K562 (cell line): ENCODE measurements at regions not wholly inside any gene's neighbourhood (a gene's known extent, or its start where the extent isn't known, plus 50 kb on each side); places are given as distances from the start of the nearest gene placed in this dataset.
A peak's percentile ranks its signal among the peaks of the same experiment; 100 is the strongest.
"Not testable (repeated sequence)": the region's sequence is repeated elsewhere in the genome, so short reads cannot be mapped to it uniquely, and the experiment has no call there.

Experiments used
- ATAC-seq: fragments of 200-7000 bp; cut with Tn5 transposase; 3 replicates; pipeline ENCODE4 v1.9.1; 2020; ENCODE audit warnings: moderate library complexity
- BruUV-seq: library from RNA; stranded (reverse); fragments of 400-500 nt; replicated peaks from 2 replicates; lab custom pipeline; 2021; lab: Mats Ljungman, UMichigan
- CTCF ChIA-PET: fragments of 300-600 bp; formaldehyde crosslinking; extraction: SDS; loops from one replicate; lab custom pipeline; 2021; ENCODE audit warnings: low intra/inter-chr PET ratio; lab: Yijun Ruan, JAX
- POLR2A ChIA-PET: fragments of 300-600, 350-650 bp; sonication (Branson Sonifier 250); formaldehyde crosslinking; extraction: SDS; loops from one replicate; lab custom pipeline; 2021; ENCODE audit warnings: antibody characterized with exemption, inconsistent platforms; lab: Yijun Ruan, JAX
- DNase-seq, 4 experiments: peaks; one replicate each; pipeline versions ENCODE4 v3.0.0 to v3.0.0-alpha.2; 2011 to 2018; ENCODE audit warnings: low spot score in 3 of 4, mixed read lengths in 3 of 4; ENCODE audit errors: extremely low read depth in 1 of 4
- FAIRE-seq: peaks from 2 replicates; lab custom pipeline; 2011; peaks lifted over from hg19 to GRCh38; lab: Jason Lieb, UNC
- H2AFZ ChIP-seq: 2 replicates; pipeline ENCODE4 v1.6.0; 2011; ENCODE audit warnings: low read depth, low read length, control low read depth, inconsistent platforms
- H3K27ac ChIP-seq: fragments of 200-600 bp; 3 replicates; pipeline ENCODE4 v1.8.0; 2011; ENCODE audit warnings: low read depth, mild to moderate bottlenecking, control low read depth, inconsistent platforms, low read length, moderate library complexity, mixed read lengths; ENCODE audit errors: extremely low read depth
- H3K27me3 ChIP-seq, 2 experiments: fragments of 300-600 bp in 1 of 2; 2 replicates in 1 of 2; 3 replicates in 1 of 2; pipeline versions ENCODE4 v1.6.0 to v1.8.0; 2011; ENCODE audit warnings: inconsistent platforms in 2 of 2, low read length in 2 of 2, mild to moderate bottlenecking in 1 of 2, mixed read lengths in 1 of 2, moderate library complexity in 1 of 2; ENCODE audit not compliant: control insufficient read depth in 2 of 2, insufficient read depth in 2 of 2
- H3K36me3 ChIP-seq: fragments of 300-600 bp; 3 replicates; pipeline ENCODE4 v1.8.0; 2011; ENCODE audit warnings: mild to moderate bottlenecking, low read length, inconsistent platforms; ENCODE audit not compliant: control insufficient read depth, insufficient read depth
- H3K4me1 ChIP-seq, 2 experiments: fragments of 200-600 bp in 1 of 2; replicated peaks in 1 of 2; 2 replicates in 1 of 2; 3 replicates in 1 of 2; pipeline versions ENCODE4 v1.5.1 to v1.8.0; 2011; ENCODE audit warnings: inconsistent platforms in 2 of 2, low read length in 2 of 2, mild to moderate bottlenecking in 1 of 2, mixed read lengths in 1 of 2, moderate library complexity in 1 of 2; ENCODE audit not compliant: control insufficient read depth in 2 of 2, insufficient read depth in 2 of 2
- H3K4me2 ChIP-seq: 2 replicates; pipeline ENCODE4 v1.6.1; 2011; ENCODE audit warnings: low read length, control low read depth, inconsistent platforms, mixed read lengths; ENCODE audit not compliant: insufficient read depth
- H3K4me3 ChIP-seq: fragments of 200-600 bp; sonication (generic), shearing (Covaris generic); 2 replicates; pipeline ENCODE4 v1.5.1; 2016; ENCODE audit warnings: control low read depth, inconsistent platforms
- H3K79me2 ChIP-seq: fragments of 200-600 bp; 3 replicates; pipeline ENCODE4 v1.8.0; 2011; ENCODE audit warnings: low read length, inconsistent platforms; ENCODE audit not compliant: control insufficient read depth, insufficient read depth
- H3K9ac ChIP-seq, 2 experiments: 2 replicates each; pipeline versions ENCODE4 v1.6.0 to v1.6.1; 2011; ENCODE audit warnings: low read depth in 2 of 2, low read length in 2 of 2, control low read depth in 1 of 2, inconsistent platforms in 1 of 2, mild to moderate bottlenecking in 1 of 2, mixed read lengths in 1 of 2; ENCODE audit not compliant: insufficient read depth in 1 of 2
- H3K9me1 ChIP-seq: one replicate; pipeline ENCODE4 v1.6.0; 2011; ENCODE audit warnings: inconsistent platforms, mild to moderate bottlenecking, low read length, moderate library complexity; ENCODE audit not compliant: control insufficient read depth, insufficient read depth
- H3K9me3 ChIP-seq: replicated peaks from 2 replicates; pipeline ENCODE4 v1.5.1; 2011; ENCODE audit warnings: low read depth, low read length, inconsistent platforms; ENCODE audit not compliant: control insufficient read depth, insufficient read depth
- H4K20me1 ChIP-seq: replicated peaks from 2 replicates; pipeline ENCODE4 v1.6.1; 2011; ENCODE audit warnings: low read length, inconsistent platforms, mixed read lengths; ENCODE audit not compliant: control insufficient read depth, insufficient read depth
- KLF13 ChIP-seq: fragments of 450-650 bp; IDR thresholded peaks from 2 replicates; pipeline ENCODE4 v1.6.1; 2016; ENCODE audit warnings: missing genetic modification characterization, low read depth, mild to moderate bottlenecking, missing compliant biosample characterization, moderate library complexity, borderline replicate concordance
- MCM2 ChIP-seq: fragments of 450-650 bp; IDR thresholded peaks from 2 replicates; pipeline ENCODE4 v1.6.1; 2017; ENCODE audit warnings: low read depth, mild to moderate bottlenecking
- MEIS2 ChIP-seq: fragments of 450-650 bp; IDR thresholded peaks from 2 replicates; pipeline ENCODE4 v1.6.1; 2014; ENCODE audit warnings: mild to moderate bottlenecking; ENCODE audit not compliant: partially characterized antibody
- NFYB ChIP-seq: IDR thresholded peaks from 2 replicates; pipeline ENCODE4 v1.6.1; 2011; ENCODE audit warnings: mild to moderate bottlenecking, moderate library complexity; ENCODE audit not compliant: insufficient read length; ENCODE audit errors: extremely low read depth
- WGBS: fragments of 100-300 bp; shearing (Covaris generic); methylation state at CpG from one replicate; pipeline ENCODE4 v1.1.6; 2016; ENCODE audit warnings: low coverage, mixed read lengths; ENCODE audit not compliant: insufficient coverage; ENCODE audit errors: missing lambda C conversion rate; 5-methylcytosine and 5-hydroxymethylcytosine counted together
- in situ Hi-C: fragments of 300-500 bp; cut with MboI; formaldehyde crosslinking; loops from 4 replicates; pipeline ENCODE4 v1.15.0; 2018; ENCODE audit warnings: inconsistent platforms, mixed read lengths
- intact Hi-C: fragments of 100-400 bp; cut with micrococcal nuclease; formaldehyde crosslinking; loops from 2 replicates; pipeline ENCODE4 v1.14.2; 2022
- TF ChIP-seq, protein P1 (sequence below), 2 experiments: fragments of 150-350 bp in 1 of 2; IDR thresholded peaks; 2 replicates each; pipeline ENCODE4 v1.6.1; 2012 to 2016; ENCODE audit warnings: low read depth in 2 of 2, low read length in 2 of 2, mild to moderate bottlenecking in 1 of 2, moderate library complexity in 1 of 2

DNA sequence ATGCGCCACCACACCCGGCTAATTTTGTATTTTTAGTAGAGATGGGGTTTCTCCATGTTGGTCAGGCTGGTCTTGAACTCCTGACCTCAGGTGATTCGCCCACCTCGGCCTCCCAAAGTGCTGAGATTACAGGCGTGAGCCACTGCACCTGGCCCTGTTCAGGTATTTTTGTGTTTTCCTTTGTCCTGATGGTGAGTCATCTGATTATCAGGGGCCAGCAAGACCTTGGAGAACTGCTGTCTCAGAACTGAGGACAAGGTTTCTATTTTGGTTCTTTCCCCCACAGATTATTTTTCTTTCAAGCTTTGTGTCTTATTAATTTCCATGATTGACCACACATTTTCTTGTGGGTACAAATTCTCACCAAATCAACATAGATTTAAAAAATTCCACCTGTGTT lies 374.4 kb upstream of the SGO1 start:
- POLR2A ChIA-PET, H4K20me1 ChIP-seq, H3K27ac ChIP-seq, FAIRE-seq, DNase-seq, H3K36me3 ChIP-seq, H3K4me2 ChIP-seq, H3K27me3 ChIP-seq, H2AFZ ChIP-seq, BruUV-seq, H3K9me1 ChIP-seq, H3K79me2 ChIP-seq, in situ Hi-C loops, intact Hi-C loops, H3K4me3 ChIP-seq, H3K9me3 ChIP-seq, H3K9ac ChIP-seq, H3K4me1 ChIP-seq, CTCF ChIA-PET, ATAC-seq: not testable (repeated sequence)
- WGBS = 5% methylated on average over 5 of the region's 5 CpGs

DNA sequence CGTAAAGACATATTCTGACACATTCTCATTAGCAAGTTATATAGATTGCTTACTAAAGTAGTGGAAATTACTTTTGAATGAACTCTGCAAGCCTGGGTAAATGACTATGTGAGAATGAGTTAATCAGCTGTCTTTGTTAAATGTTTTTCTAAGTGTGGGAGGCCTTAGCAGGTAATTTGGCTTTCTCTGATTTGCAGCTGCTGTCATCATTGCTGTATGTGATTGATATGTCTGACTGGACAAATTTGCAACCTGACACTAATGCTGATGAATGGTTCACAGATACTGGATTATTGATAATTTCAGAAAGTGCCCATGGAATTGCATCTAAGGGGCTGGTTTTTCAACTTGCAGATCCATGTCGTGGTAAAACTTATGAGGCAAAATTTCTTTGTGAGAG lies 372.2 kb upstream of the SGO1 start:
- H3K9me3 ChIP-seq = no peaks in the 10 kb centered on the region
- WGBS = 2% methylated on average over 2 of the region's 2 CpGs
- no peak for DNase-seq
- CTCF ChIA-PET = no interaction called here
- TF ChIP-seq, protein P1, sequence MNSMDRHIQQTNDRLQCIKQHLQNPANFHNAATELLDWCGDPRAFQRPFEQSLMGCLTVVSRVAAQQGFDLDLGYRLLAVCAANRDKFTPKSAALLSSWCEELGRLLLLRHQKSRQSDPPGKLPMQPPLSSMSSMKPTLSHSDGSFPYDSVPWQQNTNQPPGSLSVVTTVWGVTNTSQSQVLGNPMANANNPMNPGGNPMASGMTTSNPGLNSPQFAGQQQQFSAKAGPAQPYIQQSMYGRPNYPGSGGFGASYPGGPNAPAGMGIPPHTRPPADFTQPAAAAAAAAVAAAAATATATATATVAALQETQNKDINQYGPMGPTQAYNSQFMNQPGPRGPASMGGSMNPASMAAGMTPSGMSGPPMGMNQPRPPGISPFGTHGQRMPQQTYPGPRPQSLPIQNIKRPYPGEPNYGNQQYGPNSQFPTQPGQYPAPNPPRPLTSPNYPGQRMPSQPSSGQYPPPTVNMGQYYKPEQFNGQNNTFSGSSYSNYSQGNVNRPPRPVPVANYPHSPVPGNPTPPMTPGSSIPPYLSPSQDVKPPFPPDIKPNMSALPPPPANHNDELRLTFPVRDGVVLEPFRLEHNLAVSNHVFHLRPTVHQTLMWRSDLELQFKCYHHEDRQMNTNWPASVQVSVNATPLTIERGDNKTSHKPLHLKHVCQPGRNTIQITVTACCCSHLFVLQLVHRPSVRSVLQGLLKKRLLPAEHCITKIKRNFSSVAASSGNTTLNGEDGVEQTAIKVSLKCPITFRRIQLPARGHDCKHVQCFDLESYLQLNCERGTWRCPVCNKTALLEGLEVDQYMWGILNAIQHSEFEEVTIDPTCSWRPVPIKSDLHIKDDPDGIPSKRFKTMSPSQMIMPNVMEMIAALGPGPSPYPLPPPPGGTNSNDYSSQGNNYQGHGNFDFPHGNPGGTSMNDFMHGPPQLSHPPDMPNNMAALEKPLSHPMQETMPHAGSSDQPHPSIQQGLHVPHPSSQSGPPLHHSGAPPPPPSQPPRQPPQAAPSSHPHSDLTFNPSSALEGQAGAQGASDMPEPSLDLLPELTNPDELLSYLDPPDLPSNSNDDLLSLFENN (IDR thresholded peaks at IDR 0.05; ENCODE audit: low read depth in 2 of 2, low read length in 2 of 2) = no peak
- TF ChIP-seq NFYB (no peak), KLF13 (tag) (no peak), MEIS2 (peak; percentile 17), MCM2 (no peak)
- TF ChIP-seq, all 486 proteins: peak for 1
- no peak overlapping the region for H3K9ac ChIP-seq
- POLR2A ChIA-PET = no interaction called here
- ATAC-seq = no peak
- peak; percentile 60 for FAIRE-seq
- intact Hi-C loops = no loop called here
- H3K36me3 ChIP-seq = no peaks in the 10 kb centered on the region
- in situ Hi-C loops = no loop called here
- H3K4me3 ChIP-seq = no peak overlapping the region
- H3K27ac ChIP-seq = no peak overlapping the region
- BruUV-seq = no TSS peak
- H3K9me1 ChIP-seq = no peaks in the 10 kb centered on the region
- H3K79me2 ChIP-seq = no peaks in the 10 kb centered on the region
- H4K20me1 ChIP-seq = no peaks in the 10 kb centered on the region
- no peaks in the 10 kb centered on the region for H3K27me3 ChIP-seq
- H3K4me2 ChIP-seq = no peak overlapping the region
- H2AFZ ChIP-seq = no peak overlapping the region
- H3K4me1 ChIP-seq = no peaks in the 10 kb centered on the region; a peak in 1 of 5 replicates
